ENCODE measurements at regions not wholly inside any gene's neighbourhood (a gene's known extent, or its start where the extent isn't known, plus 50 kb on each side); places are given as distances from the start of the nearest gene placed in this dataset.
"Not testable (repeated sequence)": the region's sequence is repeated elsewhere in the genome, so short reads cannot be mapped to it uniquely, and the experiment has no call there.

DNA sequence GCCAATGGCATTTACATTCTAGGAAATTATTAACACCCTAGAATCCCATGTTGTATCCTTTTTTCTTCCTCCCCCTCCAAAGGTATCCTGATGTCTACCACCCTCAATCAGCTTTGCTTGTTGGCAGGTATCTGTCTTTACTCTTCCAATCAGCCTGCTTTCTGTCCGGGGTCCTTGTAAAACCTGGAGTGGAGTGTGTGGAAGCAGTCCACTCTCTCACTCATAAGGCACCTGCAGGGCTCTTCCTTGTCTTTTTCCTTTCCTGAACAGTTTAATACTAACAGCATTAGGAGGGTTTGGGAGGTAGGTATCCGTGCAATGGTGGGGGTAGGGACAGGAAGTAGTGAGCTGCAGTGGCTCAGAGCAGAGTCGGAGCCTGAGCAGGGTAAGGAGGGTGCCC is 193.4 kb downstream of the BARX2 start:
- Histone ChIP-seq H3K9me3 (peaks cover 0 to 40% (median 29%) of the 10 kb centered on the region in 8 donors), H3K27ac (no peak overlapping the region), H3K4me1 (no peaks in the 10 kb centered on the region), H3K4me3 (no peak overlapping the region), H3K27me3 (replicated peaks in 1 of 7) (no peaks in the 10 kb centered on the region), H3K36me3 (no peaks in the 10 kb centered on the region)
- no peak for TF ChIP-seq POLR2AphosphoS5 (IDR thresholded peaks at IDR 0.05)
- TF ChIP-seq POLR2A (IDR thresholded peaks at IDR 0.05) = no peak
- TF ChIP-seq, protein P1, sequence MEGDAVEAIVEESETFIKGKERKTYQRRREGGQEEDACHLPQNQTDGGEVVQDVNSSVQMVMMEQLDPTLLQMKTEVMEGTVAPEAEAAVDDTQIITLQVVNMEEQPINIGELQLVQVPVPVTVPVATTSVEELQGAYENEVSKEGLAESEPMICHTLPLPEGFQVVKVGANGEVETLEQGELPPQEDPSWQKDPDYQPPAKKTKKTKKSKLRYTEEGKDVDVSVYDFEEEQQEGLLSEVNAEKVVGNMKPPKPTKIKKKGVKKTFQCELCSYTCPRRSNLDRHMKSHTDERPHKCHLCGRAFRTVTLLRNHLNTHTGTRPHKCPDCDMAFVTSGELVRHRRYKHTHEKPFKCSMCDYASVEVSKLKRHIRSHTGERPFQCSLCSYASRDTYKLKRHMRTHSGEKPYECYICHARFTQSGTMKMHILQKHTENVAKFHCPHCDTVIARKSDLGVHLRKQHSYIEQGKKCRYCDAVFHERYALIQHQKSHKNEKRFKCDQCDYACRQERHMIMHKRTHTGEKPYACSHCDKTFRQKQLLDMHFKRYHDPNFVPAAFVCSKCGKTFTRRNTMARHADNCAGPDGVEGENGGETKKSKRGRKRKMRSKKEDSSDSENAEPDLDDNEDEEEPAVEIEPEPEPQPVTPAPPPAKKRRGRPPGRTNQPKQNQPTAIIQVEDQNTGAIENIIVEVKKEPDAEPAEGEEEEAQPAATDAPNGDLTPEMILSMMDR (IDR thresholded peaks at IDR 0.05 in 8 of 11, conservative IDR thresholded peaks at IDR 0.05 in 3 of 11) = no peak
- intact Hi-C loops (cut with DNase I; ENCODE audit: low total_unique reads) = no loop called here
- 75 to 91% (median 84%) methylated on average over 3 of the region's 3 CpGs for WGBS, 5 donors
- no peak for DNase-seq

DNA sequence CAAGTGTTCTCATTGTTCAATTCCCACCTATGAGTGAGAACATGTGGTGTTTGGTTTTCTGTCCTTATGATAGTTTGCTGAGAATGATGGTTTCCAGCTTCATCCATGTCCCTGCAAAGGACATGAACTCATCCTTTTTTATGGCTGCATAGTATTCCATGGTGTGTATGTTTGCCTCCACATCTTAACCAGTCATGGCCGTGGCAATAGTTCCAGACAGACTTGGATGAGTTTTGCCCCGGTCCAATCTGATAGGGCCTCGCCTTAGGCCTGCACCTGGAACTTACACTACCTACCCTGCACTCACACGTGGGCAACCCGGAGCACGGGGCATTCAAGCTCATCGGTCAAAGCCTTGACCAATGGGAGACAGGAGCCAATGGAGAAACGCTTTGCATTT is 197.0 kb downstream of the BARX2 start:
- 92 to 97% (median 94%) methylated on average over 8 of the region's 8 CpGs for WGBS, 5 donors
- H3K4me1 ChIP-seq; intact Hi-C loops (cut with DNase I; ENCODE audit: low total_unique reads); H3K36me3 ChIP-seq; H3K27ac ChIP-seq; H3K27me3 ChIP-seq (replicated peaks in 1 of 7); H3K4me3 ChIP-seq; DNase-seq: not testable (repeated sequence)
- H3K9me3 ChIP-seq = peaks cover 0 to 58% (median 37%) of the 10 kb centered on the region in 8 donors

DNA sequence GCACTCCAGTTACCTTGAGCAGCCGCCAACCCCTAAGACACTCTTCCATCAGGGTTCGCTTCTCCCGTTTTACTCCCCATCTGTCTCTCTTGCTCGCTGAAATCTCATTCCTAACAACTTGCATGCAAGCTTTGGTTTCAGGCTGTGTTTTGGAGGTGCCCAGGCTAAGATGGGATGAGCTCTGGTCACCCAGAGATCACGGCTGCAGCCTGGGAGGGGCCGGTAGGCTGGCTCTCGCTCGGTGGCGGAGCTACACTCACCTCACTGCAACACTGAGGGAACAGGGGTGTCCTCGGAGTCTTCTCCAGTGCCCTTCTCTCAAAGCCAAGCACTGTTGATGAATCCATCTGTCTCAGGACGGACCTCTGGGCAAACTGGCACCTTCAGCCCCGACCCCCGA is 197.5 kb downstream of the BARX2 start:
- TF ChIP-seq POLR2A (IDR thresholded peaks at IDR 0.05) (no peak), POLR2AphosphoS5 (IDR thresholded peaks at IDR 0.05) (no peak)
- TF ChIP-seq, protein P1 (IDR thresholded peaks at IDR 0.05 in 8 of 11, conservative IDR thresholded peaks at IDR 0.05 in 3 of 11) = no peak
- H3K4me3 ChIP-seq = no peak overlapping the region
- H3K27me3 ChIP-seq (replicated peaks in 1 of 7) = peaks cover 0 to 2% (median 0%) of the 10 kb centered on the region in 7 donors
- DNase-seq = no peak
- 88 to 93% (median 91%) methylated on average over 13 of the region's 13 CpGs for WGBS, 5 donors
- intact Hi-C loops (cut with DNase I; ENCODE audit: low total_unique reads) = no loop called here
- H3K27ac ChIP-seq = no peak overlapping the region
- H3K36me3 ChIP-seq = no peaks in the 10 kb centered on the region
- H3K4me1 ChIP-seq = no peaks in the 10 kb centered on the region
- peaks cover 0 to 58% (median 37%) of the 10 kb centered on the region in 8 donors for H3K9me3 ChIP-seq

DNA sequence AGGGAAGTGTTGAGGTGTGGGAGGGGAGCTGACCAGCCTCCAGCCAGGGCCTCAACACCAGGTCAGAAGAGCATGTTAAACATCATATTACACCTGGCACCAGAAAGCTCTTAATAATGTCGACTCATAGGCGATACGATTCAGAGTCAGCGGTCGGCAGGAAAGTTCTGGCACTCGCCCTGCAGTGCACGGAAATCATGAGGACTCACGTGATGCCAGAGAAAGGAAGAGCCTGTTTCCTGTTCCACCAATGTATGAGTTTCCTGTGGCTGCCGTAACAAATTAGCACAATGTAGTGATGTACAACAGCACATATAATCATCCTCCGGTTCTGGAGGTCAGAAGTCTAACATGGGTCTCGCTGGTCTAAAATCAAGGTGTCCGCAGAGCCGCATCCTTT is 198.8 kb downstream of the BARX2 start:
- no peak for TF ChIP-seq POLR2AphosphoS5 (IDR thresholded peaks at IDR 0.05)
- 52 to 71% (median 57%) methylated on average over 11 to 13 of the region's 13 CpGs for WGBS, 5 donors
- intact Hi-C loops (cut with DNase I; ENCODE audit: low total_unique reads) = no loop called here
- H3K4me1 ChIP-seq = no peaks in the 10 kb centered on the region
- no peak overlapping the region for H3K27ac ChIP-seq
- no peak for DNase-seq
- peaks cover 0 to 5% (median 0%) of the 10 kb centered on the region in 7 donors for H3K27me3 ChIP-seq (replicated peaks in 1 of 7)
- peaks cover 0 to 47% (median 29%) of the 10 kb centered on the region in 8 donors for H3K9me3 ChIP-seq
- no peaks in the 10 kb centered on the region for H3K36me3 ChIP-seq
- no peak overlapping the region for H3K4me3 ChIP-seq

DNA sequence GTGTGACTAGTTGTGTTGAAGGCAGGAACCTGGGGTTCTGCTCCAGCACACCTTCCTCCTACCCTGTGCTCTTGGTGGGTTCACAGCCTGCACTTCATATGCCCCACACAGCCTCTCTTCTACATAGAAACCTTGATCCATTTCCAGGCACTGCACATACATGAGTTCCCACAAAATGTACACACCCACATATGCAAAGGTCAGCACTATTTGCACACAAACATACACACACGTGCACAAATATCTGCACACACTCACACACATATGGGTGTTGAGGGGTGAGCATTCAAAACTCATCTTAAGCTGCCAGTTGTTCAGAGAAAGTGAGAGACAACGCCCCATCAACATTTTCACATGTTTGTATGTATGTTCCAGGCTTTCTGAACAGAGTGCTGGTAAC is 201.0 kb downstream of the BARX2 start:
- no peak for DNase-seq
- WGBS, 5 donors = 59 to 75% (median 63%) methylated on average over 2 of the region's 2 CpGs
- intact Hi-C loops (cut with DNase I; ENCODE audit: low total_unique reads) = no loop called here

More for the DNA sequence above, 201.0 kb downstream of the BARX2 start:
- Histone ChIP-seq H3K4me1 (no peaks in the 10 kb centered on the region), H3K4me3 (no peak overlapping the region), H3K27me3 (replicated peaks in 1 of 7) (peaks cover 0 to 12% (median 0%) of the 10 kb centered on the region in 7 donors), H3K27ac (no peak overlapping the region), H3K36me3 (no peaks in the 10 kb centered on the region), H3K9me3 (peaks cover 0 to 32% (median 22%) of the 10 kb centered on the region in 8 donors)
- no peak for TF ChIP-seq POLR2A (IDR thresholded peaks at IDR 0.05)
- no peak for TF ChIP-seq POLR2AphosphoS5 (IDR thresholded peaks at IDR 0.05)
- TF ChIP-seq, protein P1 (IDR thresholded peaks at IDR 0.05 in 8 of 11, conservative IDR thresholded peaks at IDR 0.05 in 3 of 11) = no peak

Measured in spleen (tissue), 11 donors.